Activated CD4-positive, alpha-beta T cell treated with anti-CD3 and anti-CD28 coated beads, Interleukin-2, Interleukin-4, amounts not matched to agents 100 ng/mL and 50 ng/mL, durations not matched to agents 16 hours and 8 hours (primary cell): ENCODE measurements at regions not wholly inside any gene's neighbourhood (a gene's known extent, or its start where the extent isn't known, plus 50 kb on each side); places are given as distances from the start of the nearest gene placed in this dataset.

Experiments
- DNase-seq: peaks from one replicate; pipeline ENCODE4 v3.0.0-alpha.2; 2020; ENCODE audit warnings: low spot score

DNA sequence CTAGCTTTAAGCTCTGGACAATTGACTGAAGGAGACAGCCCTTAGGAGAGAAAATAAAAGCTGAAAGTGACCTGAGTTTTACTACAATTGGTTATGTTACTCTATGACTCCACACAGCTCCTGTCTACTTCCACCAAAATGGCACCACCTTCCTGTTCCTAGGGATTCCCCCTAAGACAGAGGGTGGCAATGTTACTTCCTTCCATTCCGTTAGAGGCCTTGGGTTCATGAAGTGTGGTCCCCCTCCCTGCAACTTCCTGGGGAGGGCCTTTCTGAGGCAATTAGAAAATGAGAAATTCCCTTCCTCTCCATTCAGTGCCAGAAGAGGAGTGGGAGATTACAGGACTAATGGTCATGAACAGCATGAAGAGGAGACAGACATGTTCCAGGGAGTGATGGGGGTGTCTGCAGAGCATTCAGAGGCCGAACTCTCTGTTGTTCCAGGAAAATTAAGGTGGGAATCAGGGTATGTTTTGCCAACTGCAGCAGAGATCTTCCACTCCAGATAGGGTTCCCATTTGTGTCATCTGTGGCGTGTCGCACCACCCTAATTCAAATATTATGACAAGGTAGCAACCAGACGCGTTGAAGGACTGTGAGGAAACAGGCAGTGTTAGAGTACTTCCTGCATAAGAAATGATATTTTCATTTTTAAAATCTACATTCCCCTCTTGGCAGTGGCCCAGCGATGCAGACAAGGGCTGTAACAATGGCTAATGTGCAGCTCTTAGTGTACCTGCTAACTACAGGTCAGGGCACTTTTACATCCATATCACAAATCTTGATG lies 53.1 kb upstream of the TRIM67 start:
- no peak for DNase-seq

DNA sequence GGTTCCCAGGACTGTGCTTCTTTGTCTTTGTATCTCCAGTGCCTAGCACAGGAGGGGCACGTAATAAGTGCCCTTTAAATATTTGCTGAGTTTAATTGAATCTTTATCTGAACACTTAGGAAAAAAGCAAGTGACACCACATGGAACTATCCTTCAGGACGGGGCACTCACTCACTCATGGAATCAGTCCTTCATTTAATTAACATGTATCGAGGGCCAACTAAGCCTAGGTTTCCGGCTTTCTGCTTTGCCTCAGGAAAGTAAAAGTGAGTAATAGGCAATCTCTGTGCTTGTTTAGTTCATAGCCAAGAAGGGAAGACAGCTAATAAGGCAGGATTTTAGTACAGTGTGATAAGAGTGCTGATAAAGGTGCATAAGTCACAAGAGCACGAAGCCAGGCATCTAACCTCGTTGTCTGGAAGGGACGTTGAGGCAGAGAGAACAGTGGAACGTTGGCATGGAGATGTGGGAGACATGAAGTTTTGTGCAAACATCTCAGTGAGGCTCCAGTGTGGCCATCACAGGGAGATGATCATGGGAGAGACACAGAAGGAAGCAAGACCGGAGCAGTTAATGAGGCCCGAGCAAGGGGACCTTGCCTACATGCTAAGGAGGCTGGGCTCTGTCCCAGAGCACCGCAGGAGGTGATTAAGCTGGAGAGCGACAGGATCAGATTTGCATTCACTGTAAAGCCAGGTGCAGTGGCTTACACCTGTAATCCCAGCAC lies 54.1 kb upstream of the TRIM67 start:
- DNase-seq: no peak

GRCh38 chr1:231107151-231107550 lies 54.7 kb upstream of the TRIM67 start:
- no peak for DNase-seq

DNA sequence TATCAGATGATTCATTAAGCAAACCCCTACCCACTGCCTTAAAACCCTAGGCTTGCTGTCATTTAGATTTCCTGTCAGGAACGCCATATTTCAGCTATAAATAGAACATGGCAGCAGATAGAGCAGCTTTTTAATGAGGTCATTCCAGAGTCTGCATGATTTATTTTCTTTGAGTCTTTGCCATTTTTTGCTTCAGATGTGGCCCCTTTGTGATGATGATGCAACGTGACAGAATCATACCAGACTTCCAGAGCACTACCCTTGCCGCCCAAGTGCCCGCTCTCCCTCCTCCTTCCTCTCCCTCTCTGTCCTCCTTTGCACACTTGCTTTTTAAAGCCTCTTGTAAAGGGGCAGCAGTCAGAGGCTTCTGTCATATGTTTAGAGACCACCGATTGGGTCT lies 55.5 kb upstream of the TRIM67 start:
- no peak for DNase-seq

DNA sequence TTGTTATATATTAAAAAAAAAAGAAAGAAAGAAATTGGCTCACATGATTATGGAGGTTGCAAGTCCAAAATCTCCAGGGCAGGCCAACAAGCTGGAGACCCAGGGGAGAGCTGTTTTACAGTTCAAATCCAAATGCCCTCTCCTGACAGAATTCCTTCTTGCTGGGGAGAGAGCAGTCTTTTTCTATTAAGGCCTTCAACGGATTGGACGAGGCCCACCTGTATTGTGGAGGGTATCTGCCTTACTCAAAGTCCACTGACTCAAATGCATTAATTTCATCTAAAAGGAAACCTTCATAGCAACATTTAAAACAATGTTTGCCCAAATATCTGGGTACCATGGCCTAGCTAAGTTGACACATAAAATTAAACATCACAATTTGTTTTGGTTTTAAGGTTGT lies 56.9 kb upstream of the TRIM67 start:
- no peak for DNase-seq

- no peak for DNase-seq
Observed at GRCh38 chr1:231103961-231104360, 57.9 kb upstream of the TRIM67 start.

- no peak for DNase-seq
Observed at GRCh38 chr1:231099996-231100767, 60.1 kb upstream of the FAM89A start.

DNA sequence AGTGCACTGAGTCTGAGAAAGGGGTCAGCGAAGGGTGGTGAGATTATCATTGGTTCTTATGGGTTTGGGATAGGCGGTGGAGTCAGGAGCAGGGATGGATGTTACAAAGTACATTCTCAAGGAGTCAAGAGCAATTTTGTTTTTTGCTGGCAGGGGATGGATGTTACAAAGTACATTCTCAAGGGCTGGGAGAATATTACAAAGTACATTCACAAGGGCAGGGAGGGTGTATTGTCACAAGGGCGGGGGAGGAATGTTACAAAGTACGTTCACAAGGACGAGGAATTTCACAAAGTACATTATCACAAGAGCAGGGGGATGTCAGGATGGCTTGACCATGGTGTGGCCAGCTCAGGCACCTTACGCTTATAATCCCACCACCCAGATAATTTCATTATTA lies 59.3 kb upstream of the FAM89A start:
- DNase-seq: no peak

DNA sequence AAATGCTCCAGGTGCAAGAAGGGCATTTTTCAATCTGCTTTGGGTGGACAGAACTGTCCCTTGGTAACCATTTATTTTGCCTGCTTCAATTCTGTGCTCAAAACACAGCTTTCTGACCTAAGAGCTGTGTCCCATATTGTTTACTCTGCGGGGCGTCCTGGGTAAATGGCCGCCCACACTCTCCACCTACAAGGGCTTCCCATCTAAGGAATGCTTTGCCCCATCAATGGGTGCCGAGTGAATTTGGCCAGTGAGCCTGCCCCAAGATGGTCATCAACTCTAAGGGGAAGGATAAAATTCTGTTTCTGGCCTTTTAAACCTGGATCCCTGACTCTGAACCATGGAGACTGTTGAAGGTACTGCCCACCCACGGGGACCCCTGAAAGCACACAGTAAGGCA lies 55.5 kb upstream of the FAM89A start:
- no peak for DNase-seq

- no peak for DNase-seq
Observed at GRCh38 chr1:231094421-231094820, 54.4 kb upstream of the FAM89A start.

GRCh38 chr1:231093156-231093922 lies 53.3 kb upstream of the FAM89A start:
- DNase-seq: no peak

DNA sequence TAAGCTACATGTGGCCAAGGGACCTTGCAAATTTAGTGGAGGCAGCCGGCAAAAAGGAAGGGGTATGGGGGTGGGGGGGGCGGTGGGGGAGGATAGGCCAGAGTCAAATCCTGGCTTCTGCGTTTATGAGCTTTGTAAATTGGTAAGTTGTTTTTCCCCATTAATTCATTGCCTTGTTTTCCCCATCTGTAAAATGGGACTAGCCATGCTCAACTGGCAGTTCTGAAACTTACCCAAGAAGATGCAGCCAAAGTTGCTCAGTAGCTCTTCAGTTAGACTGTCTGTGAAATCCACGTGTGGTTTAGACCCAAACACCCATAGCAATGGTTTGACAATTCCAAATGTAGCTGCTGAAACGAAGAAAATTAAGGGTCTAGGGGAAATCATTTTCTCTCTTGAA lies 52.3 kb upstream of the FAM89A start:
- no peak for DNase-seq

- peak; percentile 28 for DNase-seq
Observed at GRCh38 chr1:231091831-231092301, 51.8 kb upstream of the FAM89A start.

- DNase-seq: no peak
Observed at GRCh38 chr1:231091415-231091814, 51.4 kb upstream of the FAM89A start.
